IMR-90 (cell line): ENCODE measurements at regions not wholly inside any gene's neighbourhood (a gene's known extent, or its start where the extent isn't known, plus 50 kb on each side); places are given as distances from the start of the nearest gene placed in this dataset.

Experiments used
- ATAC-seq: fragments of 200-7000 bp; cut with Tn5 transposase; 2 replicates; pipeline ENCODE4 v1.9.1; 2020; ENCODE audit warnings: low read depth, mild to moderate bottlenecking, moderate library complexity
- BruUV-seq: library from RNA; stranded (reverse); fragments of 400-500 nt; replicated peaks from 2 replicates; lab custom pipeline; 2021; lab: Mats Ljungman, UMichigan
- CTCF ChIA-PET: fragments of 300-600 bp; formaldehyde crosslinking; extraction: SDS; loops from one replicate; lab custom pipeline; 2021; ENCODE audit warnings: antibody characterized with exemption; lab: Yijun Ruan, JAX
- POLR2A ChIA-PET: fragments of 300-600 bp; sonication (Branson Sonifier 250); formaldehyde crosslinking; loops from one replicate; lab custom pipeline; 2022; ENCODE audit warnings: antibody characterized with exemption; ENCODE audit not compliant: unreplicated experiment; lab: Charles Lee
- DNase-seq: peaks from one replicate; pipeline ENCODE4 v3.0.0; 2013
- H2AFZ ChIP-seq: replicated peaks from 2 replicates; pipeline ENCODE3; 2013; ENCODE audit warnings: low read length, mild to moderate bottlenecking; ENCODE audit not compliant: poor library complexity
- H2AK5ac ChIP-seq: 2 replicates; pipeline ENCODE4 v1.6.1; 2013; ENCODE audit warnings: low read depth, low read length, inconsistent platforms
- H2AK9ac ChIP-seq: replicated peaks from 2 replicates; pipeline ENCODE3; 2013; ENCODE audit warnings: mild to moderate bottlenecking, low read depth, low read length, moderate library complexity; ENCODE audit not compliant: poor library complexity
- H2BK120ac ChIP-seq: 2 replicates; pipeline ENCODE4 v1.6.1; 2013; ENCODE audit warnings: low read depth, low read length, inconsistent platforms
- H2BK15ac ChIP-seq: 3 replicates; pipeline ENCODE4 v1.6.1; 2013; ENCODE audit warnings: low read depth, low read length, inconsistent platforms
- H2BK20ac ChIP-seq: 2 replicates; pipeline ENCODE4 v1.6.1; 2013; ENCODE audit warnings: low read depth, mild to moderate bottlenecking, inconsistent platforms, low read length, moderate library complexity
- H2BK5ac ChIP-seq: 2 replicates; pipeline ENCODE4 v1.6.1; 2013; ENCODE audit warnings: mild to moderate bottlenecking, low read depth, low read length, inconsistent platforms; ENCODE audit not compliant: poor library complexity, severe bottlenecking
- H3K14ac ChIP-seq: replicated peaks from 2 replicates; pipeline ENCODE4 v1.6.1; 2013; ENCODE audit warnings: low read depth, low read length, inconsistent platforms
- H3K18ac ChIP-seq: 2 replicates; pipeline ENCODE4 v1.6.1; 2013; ENCODE audit warnings: low read depth, low read length, control low read depth
- H3K23ac ChIP-seq: 2 replicates; pipeline ENCODE4 v1.6.1; 2013; ENCODE audit warnings: low read depth, low read length, inconsistent platforms
- H3K27ac ChIP-seq: 2 replicates; pipeline ENCODE4 v1.5.1; 2013; ENCODE audit warnings: mild to moderate bottlenecking, control low read depth, low read length; ENCODE audit not compliant: insufficient read depth
- H3K27me3 ChIP-seq: 2 replicates; pipeline ENCODE4 v1.6.1; 2013; ENCODE audit warnings: low read length; ENCODE audit not compliant: control insufficient read depth, insufficient read depth
- H3K36me3 ChIP-seq: 2 replicates; pipeline ENCODE4 v1.6.1; 2013; ENCODE audit warnings: low read length, mixed read lengths; ENCODE audit not compliant: control insufficient read depth, insufficient read depth
- H3K4ac ChIP-seq: 2 replicates; pipeline ENCODE4 v1.6.1; 2013; ENCODE audit warnings: low read depth, low read length, inconsistent platforms
- H3K4me1 ChIP-seq: 2 replicates; pipeline ENCODE4 v1.6.1; 2013; ENCODE audit warnings: low read length, mixed read lengths; ENCODE audit not compliant: control insufficient read depth, insufficient read depth
- H3K4me2 ChIP-seq: 2 replicates; pipeline ENCODE4 v1.6.1; 2013; ENCODE audit warnings: low read depth, mild to moderate bottlenecking, control low read depth, low read length, moderate library complexity
- H3K4me3 ChIP-seq: 2 replicates; pipeline ENCODE4 v1.5.1; 2013; ENCODE audit warnings: low read depth, mild to moderate bottlenecking, control low read depth, low read length, moderate library complexity; ENCODE audit not compliant: insufficient read depth
- H3K56ac ChIP-seq: 2 replicates; pipeline ENCODE4 v1.6.1; 2013; ENCODE audit warnings: low read length, inconsistent platforms; ENCODE audit not compliant: insufficient read depth; ENCODE audit errors: extremely low read depth
- H3K79me1 ChIP-seq, 2 experiments: 2 replicates each; pipeline ENCODE4 v1.6.1; 2013; ENCODE audit warnings: low read length in 2 of 2, inconsistent platforms in 1 of 2, low read depth in 1 of 2
- H3K9ac ChIP-seq: 2 replicates; pipeline ENCODE4 v1.6.1; 2013; ENCODE audit warnings: low read depth, low read length, control low read depth
- H3K9me1 ChIP-seq: 2 replicates; pipeline ENCODE4 v1.6.1; 2013; ENCODE audit warnings: low read length, inconsistent platforms; ENCODE audit not compliant: insufficient read depth
- H3K9me3 ChIP-seq: 2 replicates; pipeline ENCODE4 v1.6.1; 2013; ENCODE audit warnings: low read length; ENCODE audit not compliant: control insufficient read depth, insufficient read depth
- H4K20me1 ChIP-seq: 2 replicates; pipeline ENCODE4 v1.6.1; 2013; ENCODE audit warnings: low read length, inconsistent platforms; ENCODE audit not compliant: insufficient read depth
- H4K5ac ChIP-seq: 2 replicates; pipeline ENCODE4 v1.6.1; 2013; ENCODE audit warnings: mild to moderate bottlenecking, low read depth, low read length, control low read depth
- H4K8ac ChIP-seq, 2 experiments: 2 replicates each; pipeline ENCODE4 v1.6.1; 2013; ENCODE audit warnings: low read depth in 2 of 2, low read length in 2 of 2, control low read depth in 1 of 2, inconsistent platforms in 1 of 2
- H4K91ac ChIP-seq: 2 replicates; pipeline ENCODE4 v1.6.1; 2013; ENCODE audit warnings: low read depth, low read length, inconsistent platforms; ENCODE audit not compliant: insufficient read depth
- BHLHE40 ChIP-seq: fragments of 150-350 bp; IDR thresholded peaks from 2 replicates; pipeline ENCODE4 v1.6.1; 2016; ENCODE audit warnings: mild to moderate bottlenecking, low read depth, low read length
- CEBPB ChIP-seq: IDR thresholded peaks from 2 replicates; pipeline ENCODE4 v1.6.1; 2012; ENCODE audit warnings: low read depth, low read length, improper control_type of control experiment
- CHD1 ChIP-seq: IDR thresholded peaks from 2 replicates; pipeline ENCODE4 v1.6.1; 2012; ENCODE audit warnings: low read depth, low read length, improper control_type of control experiment
- FOS ChIP-seq: fragments of 150-350 bp; IDR thresholded peaks from 2 replicates; pipeline ENCODE4 v1.6.1; 2016; ENCODE audit warnings: low read depth, low read length
- MAFK ChIP-seq: IDR thresholded peaks from 2 replicates; pipeline ENCODE4 v1.6.1; 2012; ENCODE audit warnings: low read depth, low read length, improper control_type of control experiment
- MAZ ChIP-seq: IDR thresholded peaks from 2 replicates; pipeline ENCODE4 v1.6.1; 2012; ENCODE audit warnings: low read depth, mild to moderate bottlenecking, low read length, improper control_type of control experiment, moderate library complexity, borderline replicate concordance
- MXI1 ChIP-seq: IDR thresholded peaks from 2 replicates; pipeline ENCODE4 v1.6.1; 2012; ENCODE audit warnings: low read depth, mild to moderate bottlenecking, low read length, moderate library complexity, borderline replicate concordance
- NFE2L2 ChIP-seq: fragments of 150-350 bp; IDR thresholded peaks from 2 replicates; pipeline ENCODE4 v1.6.1; 2016; ENCODE audit warnings: low read depth, mild to moderate bottlenecking, low read length
- POLR2A ChIP-seq: IDR thresholded peaks from 2 replicates; pipeline ENCODE4 v1.6.1; 2012; ENCODE audit warnings: mild to moderate bottlenecking, low read depth, low read length
- RAD21 ChIP-seq: IDR thresholded peaks from 2 replicates; pipeline ENCODE4 v1.6.1; 2012; ENCODE audit warnings: low read length, improper control_type of control experiment
- RCOR1 ChIP-seq: IDR thresholded peaks from 2 replicates; pipeline ENCODE4 v1.6.1; 2012; ENCODE audit warnings: mild to moderate bottlenecking, low read length, improper control_type of control experiment; ENCODE audit not compliant: insufficient replicate concordance
- RFX5 ChIP-seq: IDR thresholded peaks from 2 replicates; pipeline ENCODE4 v1.8.0; 2012; ENCODE audit warnings: low read depth, mild to moderate bottlenecking, low read length, moderate library complexity
- SMC3 ChIP-seq: fragments of 150-350 bp; IDR thresholded peaks from 2 replicates; pipeline ENCODE4 v1.6.1; 2016; ENCODE audit warnings: low read depth, mild to moderate bottlenecking, antibody characterized with exemption, low read length, moderate library complexity
- WGBS, 2 experiments: methylation state at CpG; one replicate each; pipeline versions ENCODE4 v1.1.5 to v1.1.7; 2013; ENCODE audit warnings: missing lambda C conversion rate in 2 of 2; ENCODE audit not compliant: insufficient read length in 1 of 2; ENCODE audit errors: extremely low coverage in 2 of 2; 5-methylcytosine and 5-hydroxymethylcytosine counted together
- dilution Hi-C: fragments of 300-500 bp; cut with HindIII; formaldehyde crosslinking; loops from one replicate; pipeline ENCODE4 v1.14.3; 2018; ENCODE audit warnings: low sequenced_read_pairs; ENCODE audit not compliant: unreplicated experiment
- in situ Hi-C: fragments of 300-500 bp; cut with MboI; formaldehyde crosslinking; loops from 3 replicates; pipeline ENCODE4 v1.14.3; 2019; ENCODE audit warnings: low sequenced_read_pairs, inconsistent platforms, mixed read lengths
- intact Hi-C: fragments of 100-400 bp; cut with micrococcal nuclease; formaldehyde crosslinking; loops from 2 replicates; pipeline ENCODE4 v1.10.0; 2022
- TF ChIP-seq, protein P1 (sequence below): fragments of 150-350 bp; IDR thresholded peaks from 2 replicates; pipeline ENCODE4 v1.6.1; 2016; ENCODE audit warnings: low read depth, mild to moderate bottlenecking, low read length, moderate library complexity, borderline replicate concordance
- TF ChIP-seq, protein P2 (sequence below): fragments of 150-350 bp; IDR thresholded peaks from 2 replicates; pipeline ENCODE4 v1.6.1; 2017; ENCODE audit warnings: mild to moderate bottlenecking, antibody characterized with exemption, low read length, low read depth
- TF ChIP-seq, protein P3 (sequence below): conservative IDR thresholded peaks from 2 replicates; pipeline ENCODE4 v1.5.1; 2012; ENCODE audit warnings: mild to moderate bottlenecking, low read depth, low read length, improper control_type of control experiment

DNA sequence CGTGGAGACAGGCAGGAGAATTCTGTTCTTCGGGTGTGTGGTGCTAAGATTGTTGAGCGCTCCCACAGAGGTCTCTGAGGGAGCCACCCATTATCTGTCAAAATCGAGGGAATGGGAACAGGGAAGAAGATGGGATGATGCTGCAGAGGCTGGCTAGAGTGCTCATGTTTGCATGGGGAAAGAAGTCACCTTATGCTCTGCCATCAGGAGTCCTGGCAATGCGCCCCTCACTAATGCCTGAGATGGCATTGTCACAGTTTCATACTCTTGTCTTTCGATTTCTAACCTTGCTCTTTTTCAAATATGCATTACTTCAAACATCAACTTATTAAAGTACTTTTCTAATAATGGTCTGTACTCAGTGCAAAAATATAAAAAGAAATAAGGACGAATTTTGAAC is 463.3 kb upstream of the CELF4 start:
- no peaks in the 10 kb centered on the region for H3K9me1 ChIP-seq
- ATAC-seq: no peak
- no peak overlapping the region for H3K23ac ChIP-seq
- BruUV-seq: no TSS peak
- peaks cover 18% of the 10 kb centered on the region for H3K9me3 ChIP-seq
- dilution Hi-C loops: no loop called here
- no CpG with 5 or more reads among the region's 7 CpGs for WGBS, 2 experiments
- no peaks in the 10 kb centered on the region for H4K20me1 ChIP-seq
- no peak overlapping the region for H2AK9ac ChIP-seq
- no peak overlapping the region for H2BK5ac ChIP-seq
- H3K4me2 ChIP-seq: no peak overlapping the region
- no peak overlapping the region for H3K4ac ChIP-seq
- in situ Hi-C loops: no loop called here
- no peak overlapping the region for H4K8ac ChIP-seq
- H4K91ac ChIP-seq: no peak overlapping the region
- no peak overlapping the region for H2BK120ac ChIP-seq
- H3K4me1 ChIP-seq: no peaks in the 10 kb centered on the region
- H3K14ac ChIP-seq: no peak overlapping the region
- no peak overlapping the region for H4K5ac ChIP-seq
- H2AK5ac ChIP-seq: no peak overlapping the region
- no peaks in the 10 kb centered on the region for H3K79me1 ChIP-seq
- DNase-seq: no peak
- POLR2A ChIA-PET: no interaction called here
- no peak overlapping the region for H3K9ac ChIP-seq
- H3K56ac ChIP-seq: no peak overlapping the region
- H2BK20ac ChIP-seq: no peak overlapping the region
- no peak overlapping the region for H3K18ac ChIP-seq
- H3K4me3 ChIP-seq: no peak overlapping the region
- no peaks in the 10 kb centered on the region for H3K27me3 ChIP-seq
- no peak overlapping the region for H2BK15ac ChIP-seq
- TF ChIP-seq MAZ: no peak
- TF ChIP-seq, protein P1, sequence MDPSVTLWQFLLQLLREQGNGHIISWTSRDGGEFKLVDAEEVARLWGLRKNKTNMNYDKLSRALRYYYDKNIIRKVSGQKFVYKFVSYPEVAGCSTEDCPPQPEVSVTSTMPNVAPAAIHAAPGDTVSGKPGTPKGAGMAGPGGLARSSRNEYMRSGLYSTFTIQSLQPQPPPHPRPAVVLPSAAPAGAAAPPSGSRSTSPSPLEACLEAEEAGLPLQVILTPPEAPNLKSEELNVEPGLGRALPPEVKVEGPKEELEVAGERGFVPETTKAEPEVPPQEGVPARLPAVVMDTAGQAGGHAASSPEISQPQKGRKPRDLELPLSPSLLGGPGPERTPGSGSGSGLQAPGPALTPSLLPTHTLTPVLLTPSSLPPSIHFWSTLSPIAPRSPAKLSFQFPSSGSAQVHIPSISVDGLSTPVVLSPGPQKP: no peak
- no peak for TF ChIP-seq SMC3
- no peak for TF ChIP-seq CHD1
- TF ChIP-seq, protein P2, sequence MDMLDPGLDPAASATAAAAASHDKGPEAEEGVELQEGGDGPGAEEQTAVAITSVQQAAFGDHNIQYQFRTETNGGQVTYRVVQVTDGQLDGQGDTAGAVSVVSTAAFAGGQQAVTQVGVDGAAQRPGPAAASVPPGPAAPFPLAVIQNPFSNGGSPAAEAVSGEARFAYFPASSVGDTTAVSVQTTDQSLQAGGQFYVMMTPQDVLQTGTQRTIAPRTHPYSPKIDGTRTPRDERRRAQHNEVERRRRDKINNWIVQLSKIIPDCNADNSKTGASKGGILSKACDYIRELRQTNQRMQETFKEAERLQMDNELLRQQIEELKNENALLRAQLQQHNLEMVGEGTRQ: no peak
- TF ChIP-seq POLR2A: no peak
- no peak for TF ChIP-seq RCOR1
- TF ChIP-seq MAFK: no peak
- no peak for TF ChIP-seq BHLHE40
- no peak for TF ChIP-seq FOS
- no peak for TF ChIP-seq CEBPB
- no peak for TF ChIP-seq RAD21
- TF ChIP-seq, protein P3, sequence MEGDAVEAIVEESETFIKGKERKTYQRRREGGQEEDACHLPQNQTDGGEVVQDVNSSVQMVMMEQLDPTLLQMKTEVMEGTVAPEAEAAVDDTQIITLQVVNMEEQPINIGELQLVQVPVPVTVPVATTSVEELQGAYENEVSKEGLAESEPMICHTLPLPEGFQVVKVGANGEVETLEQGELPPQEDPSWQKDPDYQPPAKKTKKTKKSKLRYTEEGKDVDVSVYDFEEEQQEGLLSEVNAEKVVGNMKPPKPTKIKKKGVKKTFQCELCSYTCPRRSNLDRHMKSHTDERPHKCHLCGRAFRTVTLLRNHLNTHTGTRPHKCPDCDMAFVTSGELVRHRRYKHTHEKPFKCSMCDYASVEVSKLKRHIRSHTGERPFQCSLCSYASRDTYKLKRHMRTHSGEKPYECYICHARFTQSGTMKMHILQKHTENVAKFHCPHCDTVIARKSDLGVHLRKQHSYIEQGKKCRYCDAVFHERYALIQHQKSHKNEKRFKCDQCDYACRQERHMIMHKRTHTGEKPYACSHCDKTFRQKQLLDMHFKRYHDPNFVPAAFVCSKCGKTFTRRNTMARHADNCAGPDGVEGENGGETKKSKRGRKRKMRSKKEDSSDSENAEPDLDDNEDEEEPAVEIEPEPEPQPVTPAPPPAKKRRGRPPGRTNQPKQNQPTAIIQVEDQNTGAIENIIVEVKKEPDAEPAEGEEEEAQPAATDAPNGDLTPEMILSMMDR: no peak
- TF ChIP-seq NFE2L2: no peak
- TF ChIP-seq RFX5: no peak
- no peak for TF ChIP-seq MXI1
- no peak overlapping the region for H3K27ac ChIP-seq
- CTCF ChIA-PET: no interaction called here
- intact Hi-C loops: no loop called here
- H3K36me3 ChIP-seq: no peaks in the 10 kb centered on the region
- H2AFZ ChIP-seq: no peak overlapping the region
